ENCODE measurements at regions not wholly inside any gene's neighbourhood (a gene's known extent, or its start where the extent isn't known, plus 50 kb on each side); places are given as distances from the start of the nearest gene placed in this dataset.

GRCh38 chr7:22911889-22912288, 89.2 kb upstream of the TOMM7 start:
- no peak for DNase-seq (ENCODE audit: low read depth in 2 of 2)

- no peak for DNase-seq (ENCODE audit: low read depth in 2 of 2)
These were observed 87.3 kb upstream of the TOMM7 start for GRCh38 chr7:22909917-22910316.

- no peak for DNase-seq (ENCODE audit: low read depth in 2 of 2)
These were observed 85.2 kb upstream of the TOMM7 start for GRCh38 chr7:22907805-22908204.

- DNase-seq (ENCODE audit: low read depth in 2 of 2) = no peak
These were observed 78.1 kb upstream of the TOMM7 start for GRCh38 chr7:22900784-22901183.

- DNase-seq (ENCODE audit: low read depth in 2 of 2) = no peak
These were observed 77.5 kb upstream of the TOMM7 start for GRCh38 chr7:22900101-22900500.

GRCh38 chr7:22896917-22897316, 74.3 kb upstream of the TOMM7 start:
- no peak for DNase-seq (ENCODE audit: low read depth in 2 of 2)

- DNase-seq (ENCODE audit: low read depth in 2 of 2) = no peak
These were observed 73.1 kb upstream of the TOMM7 start for GRCh38 chr7:22895828-22896165.

GRCh38 chr7:22895140-22895827, 72.6 kb upstream of the TOMM7 start:
- no peak for DNase-seq (ENCODE audit: low read depth in 2 of 2)

- DNase-seq (ENCODE audit: low read depth in 2 of 2) = no peak
These were observed 71.9 kb upstream of the TOMM7 start for GRCh38 chr7:22894546-22894945.

- no peak for DNase-seq (ENCODE audit: low read depth in 2 of 2)
These were observed 68.1 kb upstream of the TOMM7 start for GRCh38 chr7:22890773-22891172.

- DNase-seq (ENCODE audit: low read depth in 2 of 2) = peak; percentile 32 to 55
These were observed 63.2 kb upstream of the TOMM7 start for GRCh38 chr7:22885797-22886261.

- DNase-seq (ENCODE audit: low read depth in 2 of 2) = no peak
These were observed 62.5 kb upstream of the TOMM7 start for GRCh38 chr7:22884911-22885788.

- no peak for DNase-seq (ENCODE audit: low read depth in 2 of 2)
These were observed 59.5 kb upstream of the TOMM7 start for GRCh38 chr7:22882106-22882505.

GRCh38 chr7:22879709-22880306, 57.2 kb upstream of the TOMM7 start:
- DNase-seq (ENCODE audit: low read depth in 2 of 2) = no peak

- DNase-seq (ENCODE audit: low read depth in 2 of 2) = no peak
These were observed 56.6 kb upstream of the TOMM7 start for GRCh38 chr7:22879280-22879679.

GRCh38 chr7:22876986-22877729, 54.5 kb upstream of the TOMM7 start:
- DNase-seq (ENCODE audit: low read depth in 2 of 2) = no peak

- no peak for DNase-seq (ENCODE audit: low read depth in 2 of 2)
These were observed 52.8 kb upstream of the TOMM7 start for GRCh38 chr7:22875470-22875869.

GRCh38 chr7:22874904-22875303, 52.3 kb upstream of the TOMM7 start:
- no peak for DNase-seq (ENCODE audit: low read depth in 2 of 2)

Data from stimulated activated CD8-positive, alpha-beta memory T cell treated with anti-CD3 and anti-CD28 coated beads, Interleukin-7, amount 100 ng/mL, for 4 hours (primary cell).